ENCODE measurements at regions not wholly inside any gene's neighbourhood (a gene's known extent, or its start where the extent isn't known, plus 50 kb on each side); places are given as distances from the start of the nearest gene placed in this dataset.

- Histone ChIP-seq H2BK20ac (ENCODE audit: low read depth, low read length) (no peak overlapping the region), H3K4ac (ENCODE audit: low read depth, low read length) (no peak overlapping the region), H3K4me1 (ENCODE audit: control insufficient read depth, insufficient read depth, low read length) (peaks cover 2% of the 10 kb centered on the region; the same call in 1 of the 2 replicates), H3K9me3 (ENCODE audit: control insufficient read depth, insufficient read depth, low read length) (no peaks in the 10 kb centered on the region), H2BK5ac (ENCODE audit: low read depth, low read length, poor library complexity, severe bottlenecking) (peak overlapping the region; percentile 26), H3K36me3 (ENCODE audit: control insufficient read depth, insufficient read depth, low read length) (no peaks in the 10 kb centered on the region), H3K23ac (ENCODE audit: low read depth, low read length) (no peak overlapping the region), H2BK15ac (ENCODE audit: low read depth, low read length) (no peak overlapping the region), H4K8ac (ENCODE audit: low read depth in 2 of 2, low read length in 2 of 2) (no peak overlapping the region), H2AFZ (replicated peaks; ENCODE audit: low read length, poor library complexity) (no peak overlapping the region), H2BK120ac (ENCODE audit: low read depth, low read length) (no peak overlapping the region), H4K20me1 (ENCODE audit: insufficient read depth, low read length) (no peaks in the 10 kb centered on the region), H3K18ac (ENCODE audit: low read depth, low read length) (no peak overlapping the region), H2AK9ac (replicated peaks; ENCODE audit: low read depth, low read length, poor library complexity) (no peak overlapping the region), H3K27ac (ENCODE audit: insufficient read depth, low read length) (no peak overlapping the region), H4K5ac (ENCODE audit: low read depth, low read length) (no peak overlapping the region), H3K56ac (ENCODE audit: extremely low read depth, insufficient read depth, low read length) (no peak overlapping the region), H3K79me1 (ENCODE audit: low read depth in 1 of 2, low read length in 2 of 2) (no peaks in the 10 kb centered on the region), H3K9ac (ENCODE audit: low read depth, low read length) (no peak overlapping the region), H3K9me1 (ENCODE audit: insufficient read depth, low read length) (peaks cover 3% of the 10 kb centered on the region; the same call in 1 of the 2 replicates), H3K4me2 (ENCODE audit: low read depth, low read length) (peak overlapping the region; percentile 42; the same call in 1 of the 2 replicates), H3K27me3 (ENCODE audit: control insufficient read depth, insufficient read depth, low read length) (no peaks in the 10 kb centered on the region), H4K91ac (ENCODE audit: insufficient read depth, low read depth, low read length) (no peak overlapping the region), H2AK5ac (ENCODE audit: low read depth, low read length) (no peak overlapping the region), H3K4me3 (ENCODE audit: insufficient read depth, low read depth, low read length) (no peak overlapping the region), H3K14ac (replicated peaks; ENCODE audit: low read depth, low read length) (peak overlapping the region; percentile 9; the same call in 1 of the 2 replicates)
- intact Hi-C loops (cut with micrococcal nuclease) (no loop called here), in situ Hi-C loops (cut with MboI; ENCODE audit: low sequenced_read_pairs) (no loop called here), dilution Hi-C loops (cut with HindIII; ENCODE audit: low sequenced_read_pairs, unreplicated experiment) (no loop called here)
- TF ChIP-seq FOS (IDR thresholded peaks at IDR 0.05; ENCODE audit: low read depth, low read length), result no peak
- no peak for TF ChIP-seq SMC3 (IDR thresholded peaks at IDR 0.05; ENCODE audit: low read depth, low read length)
- no peak for TF ChIP-seq CEBPB (IDR thresholded peaks at IDR 0.05; ENCODE audit: low read depth, low read length)
- TF ChIP-seq ELK1 (IDR thresholded peaks at IDR 0.05; ENCODE audit: borderline replicate concordance, low read depth, low read length), result no peak
- ChIA-PET CTCF (interaction anchor here (0.6 to 0.9 kb wide), 2 partner anchors 43 to 57 kb away, joined by 3 to 4 read pairs; no protein-coding TSS in a partner anchor), POLR2A (ENCODE audit: unreplicated experiment) (no interaction called here)
- peak; percentile 15 for DNase-seq
- WGBS, 2 experiments (ENCODE audit: extremely low coverage in 2 of 2, insufficient read length in 1 of 2), result no CpG with 5 or more reads among the region's 7 CpGs
- ATAC-seq (ENCODE audit: low read depth), result no peak
- no TSS peak for BruUV-seq (replicated peaks)
Measured at GRCh38 chr4:188299161-188299560, 159.9 kb downstream of the TRIML1 start.

All from IMR-90 (cell line).